Activated CD4-positive, alpha-beta T cell treated with anti-CD3 and anti-CD28 coated beads for 36 hours (primary cell): ENCODE measurements at regions not wholly inside any gene's neighbourhood (a gene's known extent, or its start where the extent isn't known, plus 50 kb on each side); places are given as distances from the start of the nearest gene placed in this dataset.

Experiments used
- ATAC-seq: fragments of 200-7000 bp; cut with Tn5 transposase; one replicate; pipeline ENCODE4 v1.10.0; 2021; ENCODE audit warnings: mild to moderate bottlenecking, moderate library complexity
- CTCF ChIA-PET: fragments of 350-600 bp; sonication (Branson Sonifier 250); formaldehyde crosslinking; loops from one replicate; lab custom pipeline; 2021; ENCODE audit warnings: antibody characterized with exemption; lab: Charles Lee
- POLR2A ChIA-PET: fragments of 350-600 bp; sonication (Branson Sonifier 250); formaldehyde crosslinking; loops from one replicate; lab custom pipeline; 2021; ENCODE audit warnings: antibody characterized with exemption, inconsistent platforms; lab: Charles Lee
- DNase-seq: peaks from one replicate; pipeline ENCODE4 v3.0.0-alpha.2; 2020
- H3K27ac Mint-ChIP-seq: one replicate; pipeline ENCODE4 v1.8.0; 2021; ENCODE audit warnings: mixed read lengths
- H3K27me3 Mint-ChIP-seq: one replicate; pipeline ENCODE4 v1.8.0; 2021; ENCODE audit warnings: mixed read lengths
- H3K36me3 Mint-ChIP-seq: one replicate; pipeline ENCODE4 v1.8.0; 2021; ENCODE audit warnings: low read depth, mixed read lengths
- H3K4me1 Mint-ChIP-seq: one replicate; pipeline ENCODE4 v1.8.0; 2021; ENCODE audit warnings: mixed read lengths
- H3K4me3 Mint-ChIP-seq: one replicate; pipeline ENCODE4 v1.8.0; 2021; ENCODE audit warnings: mild to moderate bottlenecking, moderate library complexity, mixed read lengths
- H3K9me3 Mint-ChIP-seq: one replicate; pipeline ENCODE4 v1.8.0; 2021; ENCODE audit warnings: low read depth, mixed read lengths
- intact Hi-C, 2 experiments: fragments of 100-400 bp; cut with DNase I in 1 of 2; cut with micrococcal nuclease in 1 of 2; formaldehyde crosslinking; loops; one replicate each; pipeline versions ENCODE4 v1.14.2 to v1.15.1; 2022 to 2024; cut with DNase I, micrococcal nuclease

- Mint-ChIP-seq H3K4me3 (no peak overlapping the region), H3K27me3 (peaks cover 3% of the 10 kb centered on the region), H3K27ac (no peak overlapping the region), H3K4me1 (no peaks in the 10 kb centered on the region), H3K36me3 (no peaks in the 10 kb centered on the region), H3K9me3 (no peaks in the 10 kb centered on the region)
- ATAC-seq (no peak), DNase-seq (no peak)
- intact Hi-C loops: no loop called here
- ChIA-PET CTCF (interaction anchor here (2.1 kb wide), 1 partner anchor 1213 kb away, joined by 7 read pairs; no protein-coding TSS in a partner anchor), POLR2A (no interaction called here)
Observed at GRCh38 chr1:58045094-58045705, 501.3 kb downstream of the OMA1 start.

- H3K4me1 Mint-ChIP-seq: no peaks in the 10 kb centered on the region
- H3K27me3 Mint-ChIP-seq: peaks cover 8% of the 10 kb centered on the region
- intact Hi-C loops: no loop called here
- H3K27ac Mint-ChIP-seq: no peak overlapping the region
- H3K9me3 Mint-ChIP-seq: no peaks in the 10 kb centered on the region
- ChIA-PET CTCF (no interaction called here), POLR2A (no interaction called here)
- DNase-seq (no peak), ATAC-seq (no peak)
- H3K4me3 Mint-ChIP-seq: no peak overlapping the region
- H3K36me3 Mint-ChIP-seq: no peaks in the 10 kb centered on the region
Observed at GRCh38 chr1:58041621-58042020, 504.9 kb downstream of the OMA1 start.

GRCh38 chr1:58038574-58038973, 508.0 kb downstream of the OMA1 start:
- intact Hi-C loops: no loop called here
- Mint-ChIP-seq H3K36me3 (no peaks in the 10 kb centered on the region), H3K4me1 (no peaks in the 10 kb centered on the region), H3K27ac (no peak overlapping the region), H3K27me3 (peaks cover 8% of the 10 kb centered on the region), H3K9me3 (no peaks in the 10 kb centered on the region), H3K4me3 (no peak overlapping the region)
- DNase-seq (no peak), ATAC-seq (no peak)
- ChIA-PET CTCF (no interaction called here), POLR2A (no interaction called here)

- Mint-ChIP-seq H3K27me3 (peaks cover 12% of the 10 kb centered on the region), H3K4me3 (no peak overlapping the region), H3K9me3 (no peaks in the 10 kb centered on the region), H3K36me3 (no peaks in the 10 kb centered on the region), H3K27ac (no peak overlapping the region), H3K4me1 (no peaks in the 10 kb centered on the region)
- ATAC-seq (no peak), DNase-seq (no peak)
- ChIA-PET CTCF (no interaction called here), POLR2A (no interaction called here)
- intact Hi-C loops: no loop called here
Observed at GRCh38 chr1:58035523-58035922, 511.0 kb downstream of the OMA1 start.

GRCh38 chr1:58033311-58033710, 513.2 kb downstream of the OMA1 start:
- H3K27ac Mint-ChIP-seq: no peak overlapping the region
- peaks cover 17% of the 10 kb centered on the region for H3K27me3 Mint-ChIP-seq

GRCh38 chr1:58032611-58033073, 513.9 kb downstream of the OMA1 start:
- Mint-ChIP-seq H3K27me3 (peaks cover 16% of the 10 kb centered on the region), H3K36me3 (no peaks in the 10 kb centered on the region), H3K9me3 (no peaks in the 10 kb centered on the region), H3K4me1 (no peaks in the 10 kb centered on the region), H3K4me3 (no peak overlapping the region), H3K27ac (no peak overlapping the region)
- CTCF ChIA-PET: no interaction called here
- intact Hi-C loops: no loop called here
- POLR2A ChIA-PET: no interaction called here
- ATAC-seq (no peak), DNase-seq (no peak)

More at GRCh38 chr1:58033311-58033710, 513.2 kb downstream of the OMA1 start:
- ATAC-seq: no peak
- intact Hi-C loops: no loop called here
- POLR2A ChIA-PET: no interaction called here
- no peak for DNase-seq
- Mint-ChIP-seq H3K36me3 (no peaks in the 10 kb centered on the region), H3K9me3 (no peaks in the 10 kb centered on the region), H3K4me3 (no peak overlapping the region), H3K4me1 (no peaks in the 10 kb centered on the region)
- CTCF ChIA-PET: no interaction called here

- H3K4me1 Mint-ChIP-seq: no peaks in the 10 kb centered on the region
- CTCF ChIA-PET: interaction anchor here (1.4 kb wide), 1 partner anchor 15 kb away, joined by 4 read pairs; no protein-coding TSS in a partner anchor
- ATAC-seq (no peak), DNase-seq (no peak)
- H3K36me3 Mint-ChIP-seq: no peaks in the 10 kb centered on the region
- intact Hi-C loops: no loop called here
- H3K27me3 Mint-ChIP-seq: peaks cover 12% of the 10 kb centered on the region
- H3K27ac Mint-ChIP-seq: no peak overlapping the region
- no peaks in the 10 kb centered on the region for H3K9me3 Mint-ChIP-seq
- POLR2A ChIA-PET: no interaction called here
- H3K4me3 Mint-ChIP-seq: no peak overlapping the region
Observed at GRCh38 chr1:58031416-58031815, 515.1 kb downstream of the OMA1 start.

- ChIA-PET POLR2A (no interaction called here), CTCF (no interaction called here)
- no peaks in the 10 kb centered on the region for H3K9me3 Mint-ChIP-seq
- no peak overlapping the region for H3K4me3 Mint-ChIP-seq
- H3K36me3 Mint-ChIP-seq: no peaks in the 10 kb centered on the region
- H3K27ac Mint-ChIP-seq: no peak overlapping the region
- intact Hi-C loops: no loop called here
- H3K4me1 Mint-ChIP-seq: no peaks in the 10 kb centered on the region
- DNase-seq: no peak
- peaks cover 12% of the 10 kb centered on the region for H3K27me3 Mint-ChIP-seq
- no peak for ATAC-seq
Observed at GRCh38 chr1:58030456-58030855, 516.1 kb downstream of the OMA1 start.

- Mint-ChIP-seq H3K9me3 (no peaks in the 10 kb centered on the region), H3K4me1 (no peaks in the 10 kb centered on the region), H3K36me3 (no peaks in the 10 kb centered on the region), H3K27me3 (peaks cover 5% of the 10 kb centered on the region), H3K27ac (no peak overlapping the region), H3K4me3 (no peak overlapping the region)
- ChIA-PET POLR2A (no interaction called here), CTCF (no interaction called here)
- ATAC-seq (no peak), DNase-seq (no peak)
- intact Hi-C loops: no loop called here
Observed at GRCh38 chr1:58017641-58018040, 528.9 kb downstream of the OMA1 start.

GRCh38 chr1:58013237-58013636, 533.3 kb downstream of the OMA1 start:
- H3K27ac Mint-ChIP-seq: no peak overlapping the region
- ATAC-seq (no peak), DNase-seq (no peak)
- intact Hi-C loops: no loop called here
- H3K36me3 Mint-ChIP-seq: no peaks in the 10 kb centered on the region
- ChIA-PET CTCF (interaction anchor here (0.6 to 0.9 kb wide), 2 partner anchors 38 to 575 kb away, joined by 3 read pairs; no protein-coding TSS in a partner anchor), POLR2A (no interaction called here)
- no peak overlapping the region for H3K4me3 Mint-ChIP-seq
- no peaks in the 10 kb centered on the region for H3K9me3 Mint-ChIP-seq
- peaks cover 5% of the 10 kb centered on the region for H3K27me3 Mint-ChIP-seq
- no peaks in the 10 kb centered on the region for H3K4me1 Mint-ChIP-seq

- no peaks in the 10 kb centered on the region for H3K9me3 Mint-ChIP-seq
- ATAC-seq (no peak), DNase-seq (no peak)
- H3K36me3 Mint-ChIP-seq: no peaks in the 10 kb centered on the region
- CTCF ChIA-PET: no interaction called here
- peaks cover 2% of the 10 kb centered on the region for H3K27me3 Mint-ChIP-seq
- intact Hi-C loops: no loop called here
- H3K4me1 Mint-ChIP-seq: no peaks in the 10 kb centered on the region
- H3K27ac Mint-ChIP-seq: no peak overlapping the region
- POLR2A ChIA-PET: no interaction called here
- H3K4me3 Mint-ChIP-seq: no peak overlapping the region
Observed at GRCh38 chr1:58011978-58012377, 534.5 kb downstream of the OMA1 start.

GRCh38 chr1:58006421-58007046, 540.0 kb downstream of the OMA1 start:
- H3K36me3 Mint-ChIP-seq: no peaks in the 10 kb centered on the region
- H3K27me3 Mint-ChIP-seq: peaks cover 5% of the 10 kb centered on the region
- ATAC-seq (no peak), DNase-seq (no peak)
- no peak overlapping the region for H3K4me3 Mint-ChIP-seq
- H3K4me1 Mint-ChIP-seq: no peaks in the 10 kb centered on the region
- no peaks in the 10 kb centered on the region for H3K9me3 Mint-ChIP-seq
- ChIA-PET CTCF (no interaction called here), POLR2A (no interaction called here)
- intact Hi-C loops: no loop called here
- H3K27ac Mint-ChIP-seq: no peak overlapping the region
